DMS 273 (cell line): ENCODE measurements at regions not wholly inside any gene's neighbourhood (a gene's known extent, or its start where the extent isn't known, plus 50 kb on each side); places are given as distances from the start of the nearest gene placed in this dataset.
"Not testable (repeated sequence)": the region's sequence is repeated elsewhere in the genome, so short reads cannot be mapped to it uniquely, and the experiment has no call there.

Experiments used
- DNase-seq: peaks from one replicate; lab custom pipeline; 2025; ENCODE audit not compliant: unreplicated experiment; lab: John Stamatoyannopoulos, UW

DNA sequence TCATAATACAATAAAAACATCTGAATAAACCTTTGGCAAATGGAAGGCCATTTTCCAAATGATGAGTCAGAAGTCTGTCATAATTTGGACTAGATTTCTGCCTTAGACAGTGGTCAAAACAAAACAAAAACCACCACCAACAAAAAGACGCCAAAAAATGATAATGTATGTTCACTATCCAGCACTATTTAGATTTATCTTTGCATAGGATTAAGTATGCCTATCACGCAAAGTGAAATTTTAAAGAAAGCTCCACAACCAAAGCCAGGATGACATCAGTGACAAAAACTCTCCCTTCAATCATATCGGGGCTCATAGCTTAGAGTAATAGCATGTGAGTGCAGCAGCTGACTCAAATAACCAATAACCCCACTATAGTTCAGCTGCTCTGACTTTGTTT lies 201.9 kb downstream of the MOXD1 start:
- no peak for DNase-seq

DNA sequence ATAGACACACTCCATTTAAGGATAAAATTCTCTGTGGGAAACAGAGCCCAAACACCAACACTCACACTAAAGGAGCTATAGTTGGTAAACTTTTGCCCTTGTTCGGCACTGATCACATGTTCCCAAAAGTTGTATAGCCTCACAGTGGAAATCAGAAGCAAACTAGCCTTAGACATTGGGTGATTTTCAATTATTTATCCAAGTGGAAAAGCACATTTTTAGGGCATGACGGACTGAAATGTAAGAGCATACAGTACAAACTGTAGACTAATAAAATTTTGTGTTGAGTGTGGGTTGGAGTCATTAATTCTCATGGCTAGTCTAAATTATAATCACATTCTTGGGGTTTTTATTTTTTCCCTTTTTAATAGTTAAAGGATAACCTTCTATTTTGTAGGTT lies 202.4 kb downstream of the MOXD1 start:
- DNase-seq: no peak

DNA sequence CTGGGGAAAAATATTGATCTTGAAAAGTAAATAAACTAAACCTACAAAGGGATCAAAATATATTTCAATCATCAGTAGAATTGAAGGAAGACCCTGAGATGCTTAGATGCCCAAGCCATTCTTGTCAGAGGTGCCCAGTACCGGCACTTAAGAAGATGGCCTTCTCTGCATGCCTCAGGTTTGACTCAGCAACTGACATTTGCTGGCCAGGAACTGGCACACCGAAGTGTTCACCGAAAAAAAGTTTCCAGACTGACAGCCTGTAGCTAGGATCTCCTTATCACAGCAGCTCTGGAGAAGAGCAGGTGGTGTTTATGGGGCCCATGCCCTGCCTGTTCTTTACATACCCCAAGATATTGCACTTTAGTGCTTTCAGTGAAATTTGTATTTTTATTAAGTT lies 203.2 kb downstream of the MOXD1 start:
- no peak for DNase-seq

- no peak for DNase-seq
Observed at GRCh38 chr6:132194529-132194928, 206.7 kb downstream of the MOXD1 start.

DNA sequence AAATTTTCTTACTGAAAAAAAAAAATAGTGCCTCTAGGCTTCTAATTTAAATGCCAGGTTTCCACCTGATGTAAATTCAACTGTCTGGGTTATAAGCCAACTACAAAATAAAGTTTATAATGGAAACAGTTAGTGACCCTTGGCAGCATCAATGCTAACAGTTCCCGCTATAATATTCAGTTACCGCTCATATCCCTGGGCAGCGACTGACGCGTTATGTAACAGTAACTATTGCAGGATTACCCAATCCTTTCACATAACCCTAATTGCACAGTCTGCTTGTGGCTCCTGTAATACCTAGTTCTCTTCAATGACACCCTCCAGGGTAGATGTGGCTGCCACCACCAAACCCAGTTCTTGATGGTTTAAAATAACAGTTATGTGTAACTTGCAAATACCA lies 208.6 kb downstream of the MOXD1 start:
- DNase-seq: no peak

DNA sequence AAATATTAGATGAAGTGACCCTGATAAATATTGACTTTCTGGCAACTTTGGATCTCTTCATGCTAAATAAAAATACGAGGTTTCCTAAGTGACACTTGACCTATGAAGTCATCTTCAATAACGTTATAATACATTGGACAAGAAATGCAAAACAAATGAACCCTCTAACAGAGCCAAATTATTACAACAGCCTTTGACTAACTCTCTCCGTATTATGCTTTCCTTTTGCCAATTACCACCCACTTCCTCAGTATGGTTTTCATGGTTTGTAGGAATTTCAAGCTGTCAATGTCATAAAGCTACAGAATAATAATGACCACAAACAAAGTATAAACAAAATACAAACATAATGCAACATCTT lies 210.5 kb downstream of the MOXD1 start:
- DNase-seq: no peak

- no peak for DNase-seq
Observed at GRCh38 chr6:132190097-132190814, 211.0 kb downstream of the MOXD1 start.

- no peak for DNase-seq
Observed at GRCh38 chr6:132188556-132189264, 212.6 kb downstream of the MOXD1 start.

DNA sequence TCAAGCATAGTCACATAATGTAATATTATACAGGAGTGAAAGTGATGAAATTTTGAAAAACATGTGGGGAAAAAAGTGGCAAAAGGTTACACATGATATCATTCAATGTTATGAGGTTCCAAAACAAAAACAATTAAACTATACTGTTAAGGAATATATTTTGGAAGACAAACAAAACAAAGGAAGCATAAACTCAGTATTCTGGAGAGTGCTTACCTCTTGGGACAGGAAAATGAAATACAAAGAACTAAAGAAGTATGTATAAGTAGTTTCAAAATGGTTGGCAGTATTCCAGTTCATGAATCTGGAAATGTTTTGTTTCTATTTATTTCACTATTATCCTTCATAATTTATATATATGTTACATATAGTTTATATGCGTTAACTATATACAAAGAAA lies 213.5 kb downstream of the MOXD1 start:
- no peak for DNase-seq

DNA sequence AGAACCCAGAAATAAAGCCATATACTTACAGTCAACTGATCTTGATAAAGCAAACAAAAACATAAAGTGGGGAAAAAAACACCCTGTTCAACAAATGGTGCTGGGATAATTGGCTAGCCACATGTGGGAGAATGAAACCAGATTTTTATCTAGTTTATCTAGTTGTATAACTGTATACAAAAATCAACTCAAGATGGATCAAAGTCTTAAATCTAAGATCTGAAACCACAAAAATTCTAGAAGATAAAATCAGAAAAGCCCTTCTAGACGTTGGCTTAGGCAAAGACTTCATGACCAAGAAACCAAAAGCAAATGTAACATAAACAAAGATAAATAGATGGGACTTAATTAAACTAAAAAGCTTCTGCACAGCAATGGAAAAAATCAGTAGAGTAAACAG lies 216.3 kb downstream of the MOXD1 start:
- not testable (repeated sequence) for DNase-seq

DNA sequence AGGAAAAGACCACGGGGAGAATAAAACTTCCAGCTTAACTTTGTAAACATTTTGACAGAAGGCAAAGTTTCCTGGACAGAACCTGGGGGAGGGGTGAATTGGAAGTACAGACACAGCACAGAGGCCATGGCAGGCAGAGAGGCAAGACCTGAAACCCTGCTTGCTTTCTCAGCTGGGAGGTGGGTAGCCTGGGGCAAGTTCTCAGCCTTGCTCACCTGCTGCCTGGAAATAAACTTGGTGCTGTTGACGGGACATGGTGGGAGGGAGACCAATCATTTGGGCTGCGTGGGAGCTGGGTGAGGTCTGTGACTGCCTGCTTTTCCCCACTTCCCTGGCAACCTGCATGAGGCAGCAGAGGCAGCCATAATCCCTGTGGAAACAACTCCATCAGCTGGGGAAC lies 221.3 kb downstream of the MOXD1 start:
- DNase-seq: no peak

DNA sequence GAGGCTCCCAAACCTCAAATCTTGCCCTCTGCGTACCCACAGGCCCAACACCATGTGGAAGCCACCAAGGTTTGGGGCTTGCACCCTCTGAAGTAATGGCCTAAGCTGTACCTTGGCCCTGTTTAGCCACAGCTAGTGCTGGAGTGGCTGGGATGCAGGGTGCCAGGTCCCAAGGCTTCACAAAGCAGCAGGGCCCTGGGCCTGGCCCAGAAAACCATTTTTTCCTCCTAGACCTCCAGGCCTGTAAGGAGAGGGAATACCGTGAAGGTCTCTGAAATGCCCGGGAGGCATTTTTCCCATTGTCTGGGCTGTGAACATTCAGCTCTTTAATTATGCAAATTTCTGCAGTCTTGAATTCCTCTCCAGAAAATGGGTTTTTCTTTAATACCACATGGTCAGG lies 223.7 kb upstream of the CCN2 start:
- no peak for DNase-seq

DNA sequence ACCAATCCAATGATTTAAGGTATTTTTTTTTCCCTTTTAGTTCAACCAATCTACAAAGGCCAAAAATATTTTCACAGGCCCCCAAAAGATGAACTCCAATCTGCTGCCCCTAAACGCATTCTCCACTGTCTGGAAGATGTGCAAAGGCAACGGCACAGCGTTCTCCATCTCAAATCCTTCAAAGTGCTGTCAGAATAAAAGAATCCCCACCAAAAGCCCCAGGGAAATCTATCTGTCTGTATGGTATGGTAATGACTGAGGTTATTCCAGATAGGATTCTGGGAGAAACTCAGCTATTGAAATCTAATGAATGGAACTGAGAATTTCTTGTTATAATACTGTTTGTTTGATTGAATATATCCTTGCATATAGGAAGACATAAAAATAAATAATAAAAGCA lies 217.8 kb upstream of the CCN2 start:
- no peak for DNase-seq

GRCh38 chr6:132167929-132168892 lies 217.0 kb upstream of the CCN2 start:
- no peak for DNase-seq

GRCh38 chr6:132166526-132167051 lies 215.4 kb upstream of the CCN2 start:
- no peak for DNase-seq

DNA sequence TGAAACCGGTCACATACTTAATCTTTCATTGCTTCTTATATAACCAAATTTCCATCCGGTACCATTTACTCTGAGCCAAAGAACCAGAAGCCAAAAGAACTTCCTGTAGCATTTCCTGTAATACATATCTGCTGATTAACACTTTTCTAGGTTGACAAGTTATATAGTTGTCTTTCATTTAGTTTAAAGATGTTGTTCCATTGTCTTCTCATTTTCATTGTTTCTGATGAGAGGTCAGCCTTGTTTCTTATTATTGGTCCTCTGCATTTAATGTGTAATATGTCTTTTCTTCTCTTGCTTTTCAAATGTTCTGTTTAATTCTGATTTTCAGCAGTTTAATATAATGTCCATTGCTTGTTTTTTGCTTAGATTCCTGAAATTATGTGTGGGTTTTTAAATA lies 214.5 kb upstream of the CCN2 start:
- DNase-seq: no peak

DNA sequence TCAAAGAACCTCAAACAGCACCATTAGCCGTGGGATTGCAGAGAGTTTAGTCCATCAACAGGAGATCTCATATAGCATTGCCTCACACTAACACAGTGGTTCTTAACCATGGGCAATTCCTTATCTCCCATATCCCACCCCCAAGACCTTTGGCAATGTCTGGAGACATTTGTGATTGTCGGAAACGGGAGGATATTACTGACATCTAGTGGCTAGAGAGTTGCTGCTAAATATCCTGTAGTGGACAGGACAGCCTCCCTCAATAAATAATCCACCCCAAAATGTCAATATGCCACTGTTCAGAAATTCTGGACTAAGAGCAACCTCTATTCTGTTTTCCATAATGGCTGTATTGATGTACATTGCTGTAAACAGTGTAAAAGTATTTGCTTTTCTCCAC lies 210.1 kb upstream of the CCN2 start:
- DNase-seq: peak; percentile 49

- DNase-seq: no peak
Observed at GRCh38 chr6:132153221-132153898, 202.2 kb upstream of the CCN2 start.

- DNase-seq: no peak
Observed at GRCh38 chr6:132147530-132148011, 196.4 kb upstream of the CCN2 start.

- DNase-seq: no peak
Observed at GRCh38 chr6:132144456-132144855, 193.3 kb upstream of the CCN2 start.

- DNase-seq: no peak
Observed at GRCh38 chr6:132143258-132143657, 192.1 kb upstream of the CCN2 start.
